SJCRH30 (cell line): ENCODE measurements at regions not wholly inside any gene's neighbourhood (a gene's known extent, or its start where the extent isn't known, plus 50 kb on each side); places are given as distances from the start of the nearest gene placed in this dataset.

Experiments
- DNase-seq, 2 experiments: peaks; one replicate each; pipeline ENCODE4 v3.0.0-alpha.2; 2015 to 2020
- H3K27ac ChIP-seq: fragments of 250-450 bp; sonication (Bioruptor Pico); 2 replicates; pipeline ENCODE4 v1.5.1; 2020; ENCODE audit warnings: mild to moderate bottlenecking, moderate library complexity
- H3K27me3 ChIP-seq: fragments of 250-450 bp; sonication (Bioruptor Pico); 2 replicates; pipeline ENCODE4 v1.5.1; 2020; ENCODE audit warnings: mild to moderate bottlenecking, moderate library complexity
- H3K36me3 ChIP-seq: fragments of 250-450 bp; sonication (Bioruptor Pico); 2 replicates; pipeline ENCODE4 v1.5.1; 2020; ENCODE audit warnings: mild to moderate bottlenecking, moderate library complexity
- H3K4me1 ChIP-seq: fragments of 250-450 bp; sonication (Bioruptor Pico); 2 replicates; pipeline ENCODE4 v1.5.1; 2020; ENCODE audit warnings: mild to moderate bottlenecking, moderate library complexity
- H3K4me3 ChIP-seq: fragments of 250-450 bp; sonication (Bioruptor Pico); 2 replicates; pipeline ENCODE4 v1.5.1; 2020; ENCODE audit warnings: mild to moderate bottlenecking, moderate library complexity
- H3K9me3 ChIP-seq: fragments of 250-450 bp; sonication (Bioruptor Pico); replicated peaks from 2 replicates; pipeline ENCODE4 v1.5.1; 2020; ENCODE audit warnings: mild to moderate bottlenecking, moderate library complexity

DNA sequence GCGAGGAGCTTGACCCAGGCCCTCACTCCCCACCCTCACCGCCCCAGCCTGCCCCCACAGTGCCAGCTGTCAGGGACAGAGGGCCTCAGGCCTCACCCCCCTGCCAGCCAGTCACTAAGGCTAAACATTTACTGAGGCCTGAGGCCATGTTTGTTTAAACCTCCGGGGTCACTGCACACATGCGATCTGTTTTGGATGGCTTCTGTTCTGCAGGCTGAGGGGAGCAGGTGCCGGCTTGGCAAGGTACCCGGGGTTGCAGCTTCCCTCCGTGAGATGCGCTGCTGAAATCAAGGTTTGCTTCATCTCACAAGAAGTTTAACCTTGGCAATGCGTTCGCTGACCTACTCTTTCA, 103.3 kb upstream of the BOD1 start:
- Histone ChIP-seq H3K9me3 (0 out of 2 replicates have a peak, but pooled peaks cover 3% of the 10 kb centered on the region), H3K4me1 (peaks cover 6% of the 10 kb centered on the region), H3K27me3 (no peaks in the 10 kb centered on the region), H3K36me3 (no peaks in the 10 kb centered on the region), H3K4me3 (no peak overlapping the region), H3K27ac (no peak overlapping the region)
- DNase-seq = peak; percentile 30 to 45

DNA sequence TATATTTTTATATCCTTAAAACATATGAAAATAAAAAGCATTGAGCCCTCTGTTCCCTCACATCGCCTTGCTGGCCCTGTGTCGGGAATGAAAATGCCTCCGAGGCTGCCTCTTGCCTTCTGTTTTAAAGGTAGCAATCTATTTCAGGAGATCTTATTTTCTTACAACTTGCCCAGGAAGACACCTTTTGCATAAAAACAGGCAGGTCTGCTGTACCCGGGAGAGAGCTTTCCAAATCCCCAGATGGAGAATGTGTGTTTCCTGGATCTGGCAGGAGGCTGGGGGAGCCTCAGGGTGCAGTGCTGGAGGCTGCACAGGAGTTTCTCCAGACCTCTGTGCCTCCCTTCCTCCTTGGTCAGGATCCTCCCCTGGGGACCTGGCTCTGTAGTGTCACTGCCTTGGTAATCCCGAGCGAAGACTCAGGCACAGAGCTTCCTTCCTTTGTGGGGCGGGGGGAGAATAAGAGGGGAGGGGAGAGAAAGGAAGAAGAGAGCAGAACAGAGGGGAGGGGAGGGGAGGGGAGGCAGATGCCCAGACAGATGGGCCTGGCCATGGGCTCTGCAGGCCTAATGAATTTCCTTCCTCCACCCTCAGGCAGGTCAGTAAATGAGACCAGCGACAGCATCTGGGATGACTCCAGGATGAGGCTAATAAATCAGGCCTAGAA, 104.0 kb upstream of the BOD1 start:
- Histone ChIP-seq H3K4me1 (peaks cover 6% of the 10 kb centered on the region), H3K4me3 (no peak overlapping the region), H3K9me3 (peaks cover 3% of the 10 kb centered on the region; the same call in 1 of the 2 replicates), H3K27me3 (no peaks in the 10 kb centered on the region), H3K27ac (no peak overlapping the region), H3K36me3 (no peaks in the 10 kb centered on the region)
- no peak for DNase-seq

DNA sequence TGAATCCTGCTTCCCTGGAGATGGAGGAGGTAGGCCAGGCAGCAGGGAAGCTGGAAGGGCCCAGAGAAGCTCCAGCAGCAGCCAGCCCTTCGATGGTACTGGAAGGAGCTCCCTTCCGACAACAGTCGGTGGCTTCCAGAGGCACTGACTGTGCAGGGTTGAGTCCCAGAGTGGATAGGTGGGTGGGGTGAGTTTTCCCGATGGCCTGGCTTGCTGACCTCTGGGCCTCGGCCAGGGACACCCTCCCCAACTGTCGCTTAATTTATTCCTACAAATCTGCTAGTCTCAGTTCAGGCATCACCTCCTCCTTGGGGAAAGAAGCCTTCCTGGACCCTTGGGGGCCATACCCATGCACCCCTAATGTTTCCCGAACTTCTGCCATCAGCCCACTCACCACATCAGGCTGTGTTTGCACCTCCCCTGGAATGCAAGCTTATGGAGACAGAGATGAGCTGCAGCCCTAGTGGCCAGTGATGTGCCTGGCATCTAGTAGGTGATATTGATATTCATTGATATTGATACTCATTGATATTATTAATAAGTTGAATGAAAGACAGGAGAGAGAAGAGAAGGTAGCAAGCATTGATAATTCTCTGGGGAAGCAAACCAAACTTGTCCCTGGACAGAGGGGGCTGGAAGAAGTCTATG, 104.6 kb upstream of the BOD1 start:
- no peak for DNase-seq
- Histone ChIP-seq H3K4me1 (peaks cover 6% of the 10 kb centered on the region), H3K36me3 (no peaks in the 10 kb centered on the region), H3K4me3 (no peak overlapping the region), H3K27me3 (no peaks in the 10 kb centered on the region), H3K27ac (no peak overlapping the region), H3K9me3 (peaks cover 3% of the 10 kb centered on the region; the same call in 1 of the 2 replicates)

DNA sequence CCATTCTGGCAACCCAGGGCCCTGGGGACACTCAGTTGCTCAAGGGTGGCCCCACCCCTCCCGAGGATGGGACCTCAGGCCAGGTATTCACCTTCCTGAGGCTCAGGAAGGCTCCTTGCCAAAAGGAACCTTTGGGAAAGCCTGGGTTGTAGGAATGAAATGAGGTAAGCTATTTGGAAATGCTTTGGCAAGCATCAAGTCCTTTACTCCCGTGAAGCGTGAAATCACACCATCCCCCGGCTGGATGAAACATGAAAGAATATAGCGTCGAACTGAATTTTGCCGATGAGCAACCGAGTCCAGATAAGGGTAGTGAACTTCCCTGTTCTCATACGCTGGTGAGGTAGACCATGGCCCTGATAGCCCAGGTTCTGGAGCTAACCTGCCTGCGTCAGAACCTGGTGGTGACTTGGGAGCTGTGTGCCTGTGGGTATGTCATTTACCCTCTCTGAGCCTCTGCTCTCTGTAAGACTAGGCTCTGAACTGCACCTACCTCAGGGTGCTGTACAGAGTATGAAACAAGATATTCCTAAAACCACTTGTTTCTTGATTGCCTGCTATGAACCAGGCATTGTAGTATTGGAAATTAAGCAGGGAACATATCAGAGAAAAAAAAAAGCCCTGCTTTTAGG, 105.3 kb upstream of the BOD1 start:
- peaks cover 3% of the 10 kb centered on the region; the same call in 1 of the 2 replicates for H3K9me3 ChIP-seq
- H3K27me3 ChIP-seq = no peaks in the 10 kb centered on the region
- no peak for DNase-seq
- no peak overlapping the region for H3K27ac ChIP-seq
- no peaks in the 10 kb centered on the region for H3K36me3 ChIP-seq
- peaks cover 6% of the 10 kb centered on the region for H3K4me1 ChIP-seq
- no peak overlapping the region for H3K4me3 ChIP-seq

DNA sequence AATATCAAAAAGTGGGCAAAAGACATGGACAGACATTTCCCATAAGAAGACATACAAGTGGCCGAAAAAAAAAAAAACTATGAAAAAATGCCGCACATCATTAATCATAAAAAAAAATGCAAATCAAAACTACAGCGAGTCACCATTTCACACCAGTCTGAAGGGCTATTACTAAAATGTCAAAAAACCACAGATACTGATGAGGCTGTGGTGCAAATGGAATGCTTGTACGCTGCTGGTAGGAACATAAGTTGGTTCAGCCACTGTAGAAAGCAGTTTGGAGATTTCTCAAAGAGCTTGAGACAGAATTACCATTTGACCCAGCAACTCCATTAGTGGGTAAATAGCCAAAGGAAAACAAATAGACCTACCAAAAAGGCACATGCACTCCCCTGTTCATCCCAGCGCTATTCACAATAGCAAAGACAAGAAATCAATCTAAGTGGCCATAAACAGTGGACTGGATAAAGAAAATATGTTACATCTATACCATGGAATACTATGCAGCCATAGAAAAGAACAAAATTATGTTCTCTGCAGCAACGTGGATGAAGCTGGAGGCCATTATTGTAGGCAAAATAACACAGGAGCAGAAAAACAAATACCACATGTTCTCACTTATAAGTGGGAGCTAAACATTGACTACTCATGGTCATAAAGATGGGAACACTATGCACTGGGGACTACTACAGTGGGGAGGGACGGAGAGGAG, 110.6 kb upstream of the BOD1 start:
- no peaks in the 10 kb centered on the region for H3K36me3 ChIP-seq
- no peak for DNase-seq
- no peak overlapping the region for H3K4me3 ChIP-seq
- no peak overlapping the region for H3K27ac ChIP-seq
- H3K9me3 ChIP-seq = peaks cover 3% of the 10 kb centered on the region; the same call in 1 of the 2 replicates
- H3K27me3 ChIP-seq = no peaks in the 10 kb centered on the region
- H3K4me1 ChIP-seq = no peaks in the 10 kb centered on the region

DNA sequence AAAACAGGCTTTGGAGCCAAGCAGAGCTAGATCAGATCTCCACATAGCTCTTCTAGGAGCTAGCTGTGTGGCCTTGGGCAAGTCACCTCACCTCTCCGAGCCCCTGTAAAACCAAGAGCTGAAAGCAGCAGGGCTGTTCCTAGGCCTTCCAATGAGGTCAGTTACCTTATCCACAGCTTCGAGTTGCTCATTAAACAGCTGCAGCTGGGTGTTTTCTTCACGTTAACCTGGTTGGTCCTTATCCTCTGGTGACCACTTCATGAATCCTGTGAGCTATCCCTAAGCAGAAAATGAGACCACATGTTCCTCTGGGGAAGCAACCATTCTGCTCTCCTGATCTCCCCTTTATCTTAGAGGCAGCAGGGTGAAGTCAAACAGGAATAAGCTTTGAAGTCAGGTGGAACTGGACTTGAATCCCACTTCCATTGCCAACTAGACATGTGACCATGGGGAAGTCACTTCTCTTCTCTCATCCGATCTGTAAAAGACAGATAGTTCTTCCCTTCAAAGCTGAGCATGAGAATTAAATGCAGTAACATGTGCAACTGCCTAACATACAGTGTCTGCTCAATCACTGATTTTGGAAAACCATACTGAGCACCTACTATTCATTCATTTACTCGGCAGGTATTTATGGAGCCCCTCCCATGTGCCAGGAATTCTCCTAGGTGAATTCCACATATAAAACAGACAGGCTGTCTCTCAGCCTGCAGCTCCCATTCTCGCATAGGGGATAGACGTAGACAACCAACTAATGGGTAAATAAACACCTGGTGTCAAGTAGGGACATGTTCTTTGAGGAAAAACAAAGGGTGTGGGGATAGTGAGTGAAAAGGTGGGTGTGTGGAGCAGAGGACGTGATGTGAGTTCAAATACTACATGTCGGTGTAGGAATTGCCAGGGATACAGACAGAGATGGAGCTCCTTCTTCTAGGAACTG, 111.7 kb upstream of the BOD1 start:
- Histone ChIP-seq H3K36me3 (no peaks in the 10 kb centered on the region), H3K27me3 (no peaks in the 10 kb centered on the region), H3K4me1 (no peaks in the 10 kb centered on the region), H3K4me3 (no peak overlapping the region), H3K27ac (no peak overlapping the region), H3K9me3 (peaks cover 3% of the 10 kb centered on the region; the same call in 1 of the 2 replicates)
- no peak for DNase-seq

DNA sequence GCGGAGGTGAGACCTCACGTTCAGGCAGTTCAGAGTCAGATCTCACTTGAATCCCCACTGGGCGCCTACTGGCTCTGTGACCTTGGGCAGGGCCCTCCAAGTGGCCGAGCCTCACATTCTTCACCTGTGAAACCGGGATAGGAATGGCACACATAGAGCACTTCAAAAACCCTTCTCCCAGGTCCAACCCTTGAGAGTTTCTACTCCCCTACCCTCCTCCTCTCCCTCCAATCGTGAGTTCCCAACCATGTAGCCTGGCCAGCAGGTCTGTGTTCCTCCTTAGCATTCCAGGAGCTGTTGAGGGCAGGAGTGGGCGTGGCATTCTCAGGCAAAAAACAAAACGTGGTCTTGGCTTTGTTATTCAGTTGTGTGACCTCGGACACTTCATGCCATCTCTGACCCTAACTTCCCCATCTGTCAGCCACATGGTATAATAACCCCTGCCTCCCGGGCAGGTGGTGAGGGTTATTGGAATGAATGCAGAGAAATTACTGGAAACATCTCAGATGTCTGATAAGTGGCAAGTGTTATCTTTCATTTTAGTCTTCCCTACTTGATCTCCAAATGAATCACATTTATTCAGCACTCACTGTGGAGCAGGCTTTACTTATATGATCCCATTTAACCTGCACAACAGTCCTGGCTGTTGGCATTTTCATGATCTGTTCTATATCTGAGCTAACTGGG, 112.8 kb upstream of the BOD1 start:
- Histone ChIP-seq H3K36me3 (no peaks in the 10 kb centered on the region), H3K27me3 (no peaks in the 10 kb centered on the region), H3K4me3 (no peak overlapping the region), H3K9me3 (no peaks in the 10 kb centered on the region; the same call in 1 of the 2 replicates), H3K4me1 (peaks cover 6% of the 10 kb centered on the region), H3K27ac (no peak overlapping the region)
- no peak for DNase-seq

DNA sequence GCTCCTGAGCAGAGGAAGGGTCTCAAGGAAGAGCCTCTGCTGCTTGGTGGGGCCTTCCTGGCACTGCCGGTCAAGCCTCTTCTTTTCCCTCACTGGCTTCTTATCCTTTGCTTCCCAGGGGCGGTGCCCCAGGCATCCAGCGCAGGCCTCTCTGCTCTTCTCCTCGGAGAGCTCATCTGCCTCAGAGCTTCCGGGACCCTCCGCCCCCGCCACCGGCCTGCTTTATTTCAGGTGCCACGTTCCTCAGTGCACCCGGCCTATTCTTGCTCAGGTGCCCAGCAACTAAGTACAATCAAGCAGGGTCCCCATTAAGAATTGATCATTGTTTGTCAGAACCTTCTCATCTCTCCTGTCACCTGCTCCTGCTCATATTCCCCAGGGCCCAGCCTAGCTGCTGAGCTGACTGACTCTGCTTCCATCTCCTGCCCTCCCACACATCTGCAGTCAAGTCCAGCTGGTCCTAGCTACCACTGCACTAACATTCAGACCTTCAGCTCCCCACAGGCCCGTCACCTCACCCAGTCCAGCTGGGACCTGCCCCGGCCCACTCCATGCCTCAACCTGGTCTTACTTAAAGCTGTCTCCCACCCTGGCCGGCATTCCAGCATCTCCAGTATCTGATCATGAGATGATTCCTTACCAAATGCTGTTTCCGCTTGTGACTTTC, 114.3 kb upstream of the BOD1 start:
- Histone ChIP-seq H3K36me3 (no peaks in the 10 kb centered on the region), H3K27ac (no peak overlapping the region), H3K27me3 (no peaks in the 10 kb centered on the region), H3K4me3 (no peak overlapping the region), H3K9me3 (no peaks in the 10 kb centered on the region), H3K4me1 (peaks cover 22% of the 10 kb centered on the region)
- DNase-seq = no peak

DNA sequence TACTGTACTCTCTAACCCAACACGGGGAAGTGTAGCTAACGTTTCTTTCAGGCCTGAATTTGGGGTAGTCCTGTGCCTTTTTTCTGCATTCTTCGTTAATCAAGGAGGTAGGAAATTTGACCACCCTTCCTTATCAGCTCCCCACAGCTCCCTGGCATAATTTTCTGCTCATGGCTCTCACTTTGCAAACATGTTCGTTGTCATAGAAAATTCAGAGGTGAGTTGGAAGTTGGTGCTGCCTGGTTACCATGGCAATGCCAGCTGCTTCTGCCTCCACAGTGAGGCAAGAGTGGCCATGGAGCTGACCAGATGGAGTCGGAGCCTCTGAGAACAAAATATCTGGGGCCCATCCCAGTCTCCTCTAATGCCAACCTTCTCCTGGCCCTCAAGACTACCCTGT, 116.6 kb upstream of the BOD1 start:
- no peak for DNase-seq
- no peaks in the 10 kb centered on the region for H3K9me3 ChIP-seq
- H3K36me3 ChIP-seq = no peaks in the 10 kb centered on the region
- H3K27me3 ChIP-seq = no peaks in the 10 kb centered on the region
- no peak overlapping the region for H3K4me3 ChIP-seq
- no peak overlapping the region for H3K27ac ChIP-seq
- peaks cover 38% of the 10 kb centered on the region for H3K4me1 ChIP-seq

DNA sequence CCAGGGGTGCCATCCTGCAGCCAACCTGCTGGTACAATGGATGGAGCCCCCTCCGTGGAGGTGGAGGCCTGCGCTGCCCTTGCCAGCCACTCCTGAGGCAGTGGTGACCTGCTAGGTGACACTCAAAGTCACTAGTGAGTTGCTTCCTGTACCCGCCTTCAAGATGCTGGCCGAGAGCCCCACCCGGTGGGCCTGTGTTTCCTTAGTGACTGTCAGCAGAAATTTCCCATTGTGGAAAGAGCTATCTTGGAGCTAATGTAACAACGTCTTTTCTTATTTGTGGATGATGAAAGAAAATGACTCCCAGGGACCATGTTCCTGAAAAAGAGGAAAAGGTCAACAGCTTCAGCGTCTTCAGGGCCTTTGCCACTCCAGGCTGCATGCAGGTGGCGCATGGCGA, 117.0 kb upstream of the BOD1 start:
- Histone ChIP-seq H3K9me3 (no peaks in the 10 kb centered on the region), H3K4me3 (no peak overlapping the region), H3K4me1 (peaks cover 38% of the 10 kb centered on the region), H3K27me3 (no peaks in the 10 kb centered on the region), H3K36me3 (no peaks in the 10 kb centered on the region), H3K27ac (no peak overlapping the region)
- DNase-seq = no peak

DNA sequence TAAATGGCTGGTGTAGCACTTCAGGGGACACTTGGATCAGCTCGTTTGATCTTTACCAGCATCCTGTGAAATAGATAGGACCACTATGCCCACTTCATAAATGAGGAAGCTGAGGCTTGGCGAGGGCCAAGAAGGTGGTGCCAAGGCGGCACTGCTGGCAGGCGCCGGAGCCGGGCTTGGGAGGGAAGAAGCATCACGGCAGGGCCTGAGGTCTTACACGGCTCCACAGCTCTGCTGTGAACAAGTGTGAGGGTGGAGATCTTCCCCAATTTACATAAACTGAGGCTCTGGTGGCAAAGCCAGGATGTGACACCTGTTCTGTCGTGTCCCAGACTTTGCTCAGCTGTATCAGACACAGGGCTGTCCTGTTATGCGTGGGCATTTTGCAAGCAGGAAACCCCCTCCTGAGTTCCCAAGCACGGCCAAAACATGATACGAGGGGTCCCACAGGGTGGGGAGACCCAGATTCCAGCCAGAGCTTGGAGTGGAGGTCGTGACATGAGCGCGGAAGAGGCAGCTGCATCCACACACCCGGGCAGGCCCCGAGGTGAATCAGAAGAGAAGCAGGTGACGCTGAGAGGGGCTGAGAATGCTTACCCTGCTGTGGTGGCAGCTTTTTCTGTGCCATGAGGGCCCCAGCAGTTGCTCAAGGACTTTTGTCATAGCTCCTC, 117.5 kb upstream of the BOD1 start:
- Histone ChIP-seq H3K4me3 (no peak overlapping the region), H3K9me3 (no peaks in the 10 kb centered on the region), H3K27me3 (no peaks in the 10 kb centered on the region), H3K27ac (no peak overlapping the region), H3K36me3 (no peaks in the 10 kb centered on the region), H3K4me1 (peaks cover 38% of the 10 kb centered on the region)
- DNase-seq = peak; percentile 43 to 60

DNA sequence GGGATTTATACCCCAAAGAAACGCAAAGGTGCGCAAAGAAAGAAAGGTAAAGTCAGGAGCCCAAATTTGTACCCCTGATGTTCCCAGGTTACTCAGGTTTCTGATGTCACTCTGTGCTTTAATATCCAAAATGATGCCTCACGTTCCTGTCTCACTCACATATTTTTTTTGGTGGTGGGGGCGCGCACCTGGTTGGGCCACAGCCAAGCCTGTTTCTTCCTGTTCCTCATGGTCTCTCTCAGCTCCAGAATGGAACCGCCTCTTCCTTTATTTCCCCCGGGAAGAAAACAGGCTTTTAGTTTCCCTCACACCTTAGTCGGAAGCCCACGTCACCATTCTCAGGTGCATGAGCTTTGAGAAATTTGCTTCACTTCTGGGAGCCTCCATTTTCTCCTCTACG, 118.3 kb upstream of the BOD1 start:
- H3K4me3 ChIP-seq = no peak overlapping the region
- no peak overlapping the region for H3K27ac ChIP-seq
- DNase-seq = no peak
- no peaks in the 10 kb centered on the region for H3K36me3 ChIP-seq
- no peaks in the 10 kb centered on the region for H3K9me3 ChIP-seq
- peaks cover 38% of the 10 kb centered on the region for H3K4me1 ChIP-seq
- H3K27me3 ChIP-seq = no peaks in the 10 kb centered on the region

DNA sequence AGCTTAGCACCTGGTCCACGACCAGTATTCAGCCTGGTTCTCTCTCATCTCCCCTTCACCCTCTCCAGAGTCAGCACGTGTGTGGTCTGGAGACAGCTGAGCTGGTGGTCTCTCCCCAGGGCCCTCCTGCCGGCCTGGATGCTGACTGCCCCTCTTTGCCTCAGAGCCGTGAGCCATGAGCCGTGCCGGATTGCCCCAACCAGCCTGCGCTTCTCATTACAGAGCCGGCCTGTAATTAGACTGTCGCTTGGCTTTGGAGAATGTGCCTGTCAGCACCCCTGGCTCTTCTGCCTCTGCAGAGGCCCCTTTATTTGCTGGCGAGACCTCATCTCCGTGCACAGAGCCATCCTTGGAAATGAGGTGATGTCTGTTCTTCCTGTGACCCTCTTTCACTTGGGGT, 118.7 kb upstream of the BOD1 start:
- Histone ChIP-seq H3K27ac (no peak overlapping the region), H3K4me3 (no peak overlapping the region), H3K4me1 (peaks cover 38% of the 10 kb centered on the region), H3K36me3 (no peaks in the 10 kb centered on the region), H3K27me3 (no peaks in the 10 kb centered on the region), H3K9me3 (no peaks in the 10 kb centered on the region)
- peak; percentile 68 to 74 for DNase-seq
